GM12878 (cell line): ENCODE measurements at regions not wholly inside any gene's neighbourhood (a gene's known extent, or its start where the extent isn't known, plus 50 kb on each side); places are given as distances from the start of the nearest gene placed in this dataset.

Source experiments
- ATAC-seq: fragments of 200-7000 bp; cut with Tn5 transposase; 3 replicates; pipeline ENCODE4 v1.9.1; 2020; ENCODE audit warnings: mild to moderate bottlenecking, moderate library complexity
- BruUV-seq: library from RNA; stranded (reverse); fragments of 400-500 nt; replicated peaks from 2 replicates; lab custom pipeline; 2021; lab: Mats Ljungman, UMichigan
- CTCF ChIA-PET: fragments of 300-600 bp; sonication (Branson Sonifier 250); formaldehyde crosslinking; extraction: SDS; loops from one replicate; lab custom pipeline; 2021; ENCODE audit warnings: inconsistent platforms; lab: Yijun Ruan, JAX
- POLR2A ChIA-PET: fragments of 350-600 bp; formaldehyde crosslinking; extraction: SDS; loops from one replicate; lab custom pipeline; 2021; ENCODE audit warnings: inconsistent platforms; lab: Charles Lee
- RAD21 ChIA-PET: fragments of 300-600 bp; sonication (Branson Sonifier 250); formaldehyde crosslinking; loops from one replicate; lab custom pipeline; 2023; ENCODE audit warnings: antibody characterized with exemption; ENCODE audit not compliant: unreplicated experiment; lab: Charles Lee
- SMC1A ChIA-PET: fragments of 300-600 bp; sonication (Branson Sonifier 250); formaldehyde crosslinking; loops from one replicate; lab custom pipeline; 2023; ENCODE audit not compliant: unreplicated experiment, uncharacterized antibody; lab: Charles Lee
- DNase-seq: peaks from one replicate; pipeline ENCODE4 v3.0.0-alpha.2; 2011; ENCODE audit warnings: low read depth, low spot score
- FAIRE-seq: peaks from 3 replicates; lab custom pipeline; 2011; peaks lifted over from hg19 to GRCh38; lab: Jason Lieb, UNC
- H2AFZ ChIP-seq: 2 replicates; pipeline ENCODE4 v1.6.0; 2011; ENCODE audit warnings: low read depth, low read length, control low read depth; ENCODE audit not compliant: control insufficient read depth
- H3K27ac ChIP-seq: 2 replicates; pipeline ENCODE4 v1.5.1; 2011; ENCODE audit warnings: control low read depth; ENCODE audit not compliant: control insufficient read depth, insufficient read depth
- H3K27me3 ChIP-seq, 2 experiments: replicated peaks in 1 of 2; 2 replicates each; pipeline versions ENCODE4 v1.6.0 to v1.6.1; 2011; ENCODE audit warnings: low read length in 1 of 2; ENCODE audit not compliant: control insufficient read depth in 2 of 2, insufficient read depth in 2 of 2
- H3K36me3 ChIP-seq, 2 experiments: 2 replicates each; pipeline ENCODE4 v1.5.1; 2011; ENCODE audit warnings: low read length in 1 of 2; ENCODE audit not compliant: control insufficient read depth in 2 of 2, insufficient read depth in 2 of 2
- H3K4me1 ChIP-seq: 2 replicates; pipeline ENCODE4 v1.6.1; 2011; ENCODE audit warnings: mild to moderate bottlenecking, low read length, moderate library complexity, mixed read lengths; ENCODE audit not compliant: control insufficient read depth, insufficient read depth
- H3K4me2 ChIP-seq: 2 replicates; pipeline ENCODE4 v1.6.0; 2011; ENCODE audit warnings: control low read depth; ENCODE audit not compliant: control insufficient read depth, insufficient read depth
- H3K4me3 ChIP-seq: fragments of 200-600 bp; sonication (generic); 2 replicates; pipeline ENCODE4 v1.5.1; 2016
- H3K79me2 ChIP-seq: 2 replicates; pipeline ENCODE4 v1.6.0; 2011; ENCODE audit warnings: low read length; ENCODE audit not compliant: control insufficient read depth, insufficient read depth
- H3K9ac ChIP-seq: 2 replicates; pipeline ENCODE4 v1.8.0; 2011; ENCODE audit warnings: low read length, control low read depth, mixed read lengths; ENCODE audit not compliant: control insufficient read depth, insufficient read depth
- H3K9me3 ChIP-seq: replicated peaks from 3 replicates; pipeline ENCODE4 v1.5.1; 2011; ENCODE audit warnings: mild to moderate bottlenecking, low read length; ENCODE audit not compliant: control insufficient read depth, insufficient read depth
- H4K20me1 ChIP-seq: 2 replicates; pipeline ENCODE4 v1.6.0; 2011; ENCODE audit not compliant: control insufficient read depth, insufficient read depth
- KAT2A ChIP-seq: conservative IDR thresholded peaks from 2 replicates; pipeline ENCODE4 v1.6.1; 2011; ENCODE audit warnings: low read depth, low read length; ENCODE audit not compliant: control insufficient read depth
- RAD51 ChIP-seq: fragments of 450-650 bp; IDR thresholded peaks from 2 replicates; pipeline ENCODE4 v1.6.1; 2016; ENCODE audit warnings: moderate library complexity, mild to moderate bottlenecking, inconsistent platforms
- TARDBP ChIP-seq: IDR thresholded peaks from 2 replicates; pipeline ENCODE4 v1.6.1; 2016; ENCODE audit warnings: borderline replicate concordance
- TBL1XR1 ChIP-seq: IDR thresholded peaks from 2 replicates; pipeline ENCODE4 v1.6.1; 2012; ENCODE audit warnings: low read depth, low read length, improper control_type of control experiment
- WGBS: methylation state at CpG from one replicate; pipeline ENCODE4 v1.1.6; 2016; ENCODE audit warnings: low lambda C conversion rate; ENCODE audit not compliant: insufficient replicate concordance, insufficient coverage; ENCODE audit errors: missing lambda C conversion rate; 5-methylcytosine and 5-hydroxymethylcytosine counted together
- in situ Hi-C: fragments of 300-500 bp; cut with MboI; formaldehyde crosslinking; loops from 9 replicates; pipeline ENCODE4 v1.14.3; 2018; ENCODE audit warnings: mixed read lengths
- intact Hi-C: fragments of 100-400 bp; cut with micrococcal nuclease; formaldehyde crosslinking; loops from one replicate; pipeline ENCODE4 v1.14.2; 2022; ENCODE audit not compliant: unreplicated experiment

GRCh38 chr2:119078796-119079195, 79.8 kb downstream of the C1QL2 start:
- H2AFZ ChIP-seq, result no peak overlapping the region
- H3K36me3 ChIP-seq, result no peaks in the 10 kb centered on the region
- intact Hi-C loops, result no loop called here
- H3K9me3 ChIP-seq, result no peaks in the 10 kb centered on the region
- DNase-seq (no peak), FAIRE-seq (no peak), ATAC-seq (no peak)
- CTCF ChIA-PET, result no interaction called here
- SMC1A ChIA-PET, result no interaction called here
- no peaks in the 10 kb centered on the region for H3K79me2 ChIP-seq
- H3K27me3 ChIP-seq, result no peaks in the 10 kb centered on the region; a peak in 1 of 4 replicates
- 19% methylated on average over 3 of the region's 3 CpGs for WGBS
- RAD21 ChIA-PET, result no interaction called here
- in situ Hi-C loops, result no loop called here
- POLR2A ChIA-PET, result no interaction called here
- TF ChIP-seq TARDBP (no peak), KAT2A (no peak), TBL1XR1 (no peak)
- no peak overlapping the region for H3K4me3 ChIP-seq
- no peaks in the 10 kb centered on the region for H3K4me1 ChIP-seq
- no TSS peak for BruUV-seq
- H3K4me2 ChIP-seq, result no peak overlapping the region
- H4K20me1 ChIP-seq, result no peaks in the 10 kb centered on the region
- H3K27ac ChIP-seq, result no peak overlapping the region
- no peak overlapping the region for H3K9ac ChIP-seq

- in situ Hi-C loops (no loop called here), intact Hi-C loops (no loop called here)
- Histone ChIP-seq H3K36me3 (no peaks in the 10 kb centered on the region), H3K4me2 (no peak overlapping the region), H3K27ac (no peak overlapping the region), H3K9me3 (no peaks in the 10 kb centered on the region), H2AFZ (no peak overlapping the region), H3K4me3 (no peak overlapping the region), H3K79me2 (no peaks in the 10 kb centered on the region), H3K27me3 (no peaks in the 10 kb centered on the region; a peak in 1 of 4 replicates), H4K20me1 (no peaks in the 10 kb centered on the region), H3K4me1 (no peaks in the 10 kb centered on the region), H3K9ac (no peak overlapping the region)
- SMC1A ChIA-PET, result interaction anchor here (0.6 kb wide), 1 partner anchor 110 kb away, joined by 3 read pairs; no protein-coding TSS in a partner anchor
- WGBS, result 26% methylated on average over 8 of the region's 8 CpGs
- FAIRE-seq (no peak), DNase-seq (no peak), ATAC-seq (no peak)
- CTCF ChIA-PET, result no interaction called here
- POLR2A ChIA-PET, result no interaction called here
- BruUV-seq, result no TSS peak
- RAD21 ChIA-PET, result no interaction called here
- TF ChIP-seq RAD51, result no peak
Observed at GRCh38 chr2:119076713-119077112, 81.8 kb downstream of the C1QL2 start.
